NCI-H2107 treated with DMSO at 0.1 percent for 48 hours (cell line): ENCODE measurements at regions not wholly inside any gene's neighbourhood (a gene's known extent, or its start where the extent isn't known, plus 50 kb on each side); places are given as distances from the start of the nearest gene placed in this dataset.

Experiments
- DNase-seq: peaks from one replicate; lab custom pipeline; 2025; ENCODE audit not compliant: unreplicated experiment; lab: John Stamatoyannopoulos, UW

- no peak for DNase-seq
Observed at GRCh38 chr18:27645929-27646328, 460.8 kb upstream of the CHST9 start.

GRCh38 chr18:27636576-27637085 is 451.5 kb upstream of the CHST9 start:
- no peak for DNase-seq

GRCh38 chr18:27632706-27633105 is 447.6 kb upstream of the CHST9 start:
- no peak for DNase-seq

GRCh38 chr18:27627927-27628326 is 442.8 kb upstream of the CHST9 start:
- no peak for DNase-seq

- DNase-seq: no peak
Observed at GRCh38 chr18:27621236-27621890, 436.3 kb upstream of the CHST9 start.

- no peak for DNase-seq
Observed at GRCh38 chr18:27619906-27620305, 434.8 kb upstream of the CHST9 start.

- DNase-seq: no peak
Observed at GRCh38 chr18:27619090-27619772, 434.1 kb upstream of the CHST9 start.

- no peak for DNase-seq
Observed at GRCh38 chr18:27616324-27616723, 431.2 kb upstream of the CHST9 start.

- DNase-seq: no peak
Observed at GRCh38 chr18:27614951-27615844, 430.1 kb upstream of the CHST9 start.

- no peak for DNase-seq
Observed at GRCh38 chr18:27609221-27609620, 424.1 kb upstream of the CHST9 start.

GRCh38 chr18:27608742-27609141 is 423.6 kb upstream of the CHST9 start:
- no peak for DNase-seq

- no peak for DNase-seq
Observed at GRCh38 chr18:27608174-27608573, 423.1 kb upstream of the CHST9 start.

GRCh38 chr18:27606741-27607140 is 421.6 kb upstream of the CHST9 start:
- DNase-seq: no peak

- peak; percentile 74 for DNase-seq
Observed at GRCh38 chr18:27605107-27605834, 420.2 kb upstream of the CHST9 start.

- DNase-seq: no peak
Observed at GRCh38 chr18:27604583-27604982, 419.5 kb upstream of the CHST9 start.

- DNase-seq: no peak
Observed at GRCh38 chr18:27602092-27602491, 417.0 kb upstream of the CHST9 start.

GRCh38 chr18:27600245-27600644 is 415.1 kb upstream of the CHST9 start:
- no peak for DNase-seq

- peak; percentile 16 for DNase-seq
Observed at GRCh38 chr18:27599202-27599829, 414.2 kb upstream of the CHST9 start.

- DNase-seq: no peak
Observed at GRCh38 chr18:27595113-27595838, 410.2 kb upstream of the CHST9 start.
